Iris pigment epithelial cell (primary cell): ENCODE measurements at regions not wholly inside any gene's neighbourhood (a gene's known extent, or its start where the extent isn't known, plus 50 kb on each side); places are given as distances from the start of the nearest gene placed in this dataset.
A peak's percentile ranks its signal among the peaks of the same experiment; 100 is the strongest.

Source experiments
- DNase-seq: peaks from one replicate; pipeline ENCODE4 v3.0.0-alpha.2; 2011; ENCODE audit warnings: low read depth

DNA sequence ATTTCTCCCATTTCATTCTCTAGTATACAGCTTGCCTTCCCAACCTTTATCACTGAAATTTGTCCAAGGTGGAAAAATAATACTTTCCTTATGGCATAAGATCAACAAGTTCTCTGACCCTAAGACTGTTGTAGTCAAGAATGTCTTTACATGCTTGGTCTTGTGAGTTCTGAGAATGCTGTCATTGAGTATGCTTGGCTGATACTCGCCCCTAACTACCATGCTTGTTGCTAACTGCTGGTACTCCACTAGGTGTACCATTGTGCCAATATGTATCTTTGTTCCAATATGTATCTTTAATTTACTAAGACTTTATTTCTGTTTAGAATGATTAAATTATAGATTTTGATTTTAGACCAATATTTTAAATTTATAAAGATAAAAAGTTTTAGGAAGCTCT is 796.4 kb downstream of the PCDH7 start:
- DNase-seq = no peak

DNA sequence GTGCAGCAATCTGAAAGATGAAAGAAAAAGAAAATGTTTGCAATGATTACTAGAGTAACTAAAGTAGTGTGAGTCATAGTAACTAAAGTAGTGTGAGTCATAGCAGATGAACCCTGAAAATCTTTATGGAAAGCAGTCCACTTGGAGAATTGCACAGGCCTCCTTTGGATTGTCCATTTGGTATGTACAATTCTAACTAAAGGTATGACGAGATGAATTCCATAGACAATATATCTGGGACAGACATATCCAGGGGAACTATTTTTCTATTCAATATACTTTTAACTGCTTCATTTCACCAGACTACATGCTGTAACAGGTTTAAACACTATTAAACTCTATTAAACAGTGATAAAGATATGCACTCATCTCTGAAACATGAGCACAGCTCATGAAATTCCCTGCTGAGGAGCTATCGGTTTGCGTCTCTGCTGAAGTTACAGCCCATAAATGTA is 798.7 kb downstream of the PCDH7 start:
- DNase-seq = peak; percentile 48

DNA sequence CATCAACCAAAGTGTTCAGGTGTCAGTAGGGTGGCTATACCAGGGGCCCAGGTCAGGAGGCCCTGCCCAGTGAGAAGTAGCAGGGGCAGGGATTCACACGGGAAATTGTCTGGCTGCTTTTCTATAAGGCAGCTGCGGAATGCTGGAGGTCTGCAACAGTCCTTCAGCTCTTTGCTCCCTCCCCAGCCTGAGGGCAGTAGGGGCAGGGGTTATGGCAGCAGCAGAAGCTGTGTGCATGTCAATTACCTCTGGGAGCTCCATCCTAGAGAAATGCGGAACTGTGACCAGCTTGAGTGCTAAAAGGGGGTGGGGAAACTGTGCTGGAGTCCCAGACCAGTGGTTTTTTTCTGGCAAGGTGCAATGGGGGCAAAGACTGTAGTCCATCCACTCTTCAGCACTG is 810.4 kb downstream of the PCDH7 start:
- no peak for DNase-seq

DNA sequence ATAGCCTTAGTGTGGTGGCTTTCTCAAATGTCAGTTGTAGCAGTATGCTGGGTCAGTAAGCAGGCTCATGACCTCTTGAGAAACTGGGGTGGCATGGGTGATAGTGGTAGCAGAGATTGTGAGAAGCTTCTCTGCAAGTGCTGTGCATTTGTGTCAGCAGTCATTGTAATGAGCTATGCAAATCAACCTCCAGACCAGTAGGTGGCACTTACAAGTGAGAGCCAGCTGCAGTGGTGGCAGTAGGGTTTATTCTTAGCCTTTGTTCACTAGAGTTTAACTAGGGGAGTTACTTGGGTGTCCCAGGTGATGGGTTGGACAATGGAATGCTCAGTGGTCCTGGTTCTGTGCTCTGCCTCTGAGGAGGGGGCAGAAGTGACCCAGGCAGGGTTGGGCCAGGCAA is 818.7 kb downstream of the PCDH7 start:
- DNase-seq = no peak

DNA sequence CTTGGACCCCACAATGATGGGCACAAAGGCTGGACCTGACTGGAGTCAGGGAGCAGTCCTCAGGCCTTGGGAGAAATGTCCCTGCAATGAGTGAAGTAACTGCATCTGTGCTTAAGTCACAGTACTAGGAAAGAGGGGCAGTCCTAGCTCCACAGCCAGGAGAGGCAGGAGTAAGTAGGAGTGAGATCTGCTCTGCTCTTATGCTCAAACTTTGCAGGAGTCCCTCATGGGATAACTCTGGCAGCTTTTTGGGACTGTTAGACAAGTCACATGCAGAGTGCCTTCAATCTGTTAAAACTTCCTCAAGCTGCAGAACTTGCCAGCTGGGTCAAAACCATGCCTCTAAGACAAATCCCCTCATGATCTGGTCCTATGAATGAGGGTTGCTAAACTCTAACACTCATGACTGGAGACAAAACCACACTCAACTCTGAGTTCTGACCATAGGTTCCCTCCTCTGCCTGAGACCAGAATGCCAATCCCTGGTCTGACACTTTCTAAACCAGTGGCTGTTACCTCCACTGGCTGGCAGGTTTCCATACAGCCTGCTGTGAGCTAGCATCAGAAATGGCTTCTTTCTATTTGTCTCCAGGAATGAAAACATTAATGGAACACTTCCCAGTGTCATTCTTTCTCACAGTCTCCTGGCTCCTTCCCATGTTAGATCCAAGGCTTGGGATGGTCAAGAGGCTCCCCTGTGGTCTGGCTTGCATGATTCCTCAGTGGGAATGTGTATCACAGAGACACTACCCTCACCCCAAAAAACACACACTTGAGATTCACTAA is 819.3 kb downstream of the PCDH7 start:
- no peak for DNase-seq

DNA sequence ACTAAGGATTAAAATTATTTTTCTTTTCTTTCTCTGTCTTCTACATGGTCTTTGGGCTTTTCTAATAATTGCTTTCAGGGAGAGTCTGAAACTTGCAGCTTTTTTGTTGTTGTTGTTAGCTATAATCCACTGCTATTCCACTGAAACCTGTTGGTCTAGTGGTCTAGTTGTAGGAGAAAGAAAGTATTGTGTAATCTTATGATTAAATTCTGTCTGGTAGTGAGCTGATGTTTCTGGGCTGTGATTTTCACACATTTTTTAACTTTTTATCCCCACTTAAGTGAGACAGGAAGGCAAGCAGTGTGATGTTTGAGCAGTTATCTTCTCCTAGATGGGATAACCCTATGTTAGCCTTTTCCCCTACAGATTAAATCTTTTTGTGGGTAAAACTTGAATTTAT is 825.2 kb downstream of the PCDH7 start:
- DNase-seq = no peak

DNA sequence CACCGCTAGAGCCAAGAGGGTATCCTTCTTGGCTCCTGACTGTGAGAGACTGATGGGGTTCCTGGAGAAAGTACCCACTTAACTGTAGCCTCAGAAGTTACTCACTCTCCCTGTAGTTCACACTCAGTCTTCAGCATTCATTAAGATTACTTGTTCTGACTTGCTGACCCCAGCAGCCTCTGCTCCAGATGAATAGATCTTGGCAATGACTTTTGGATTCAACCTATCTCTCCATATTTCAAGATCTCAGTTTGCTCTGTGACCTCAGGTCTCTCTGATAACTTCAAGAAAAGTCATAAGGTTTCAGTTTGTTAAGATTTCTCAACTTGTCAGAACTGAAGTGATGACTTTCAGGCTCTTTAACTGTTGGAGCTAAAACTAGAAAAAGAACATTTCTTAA is 825.6 kb downstream of the PCDH7 start:
- no peak for DNase-seq

DNA sequence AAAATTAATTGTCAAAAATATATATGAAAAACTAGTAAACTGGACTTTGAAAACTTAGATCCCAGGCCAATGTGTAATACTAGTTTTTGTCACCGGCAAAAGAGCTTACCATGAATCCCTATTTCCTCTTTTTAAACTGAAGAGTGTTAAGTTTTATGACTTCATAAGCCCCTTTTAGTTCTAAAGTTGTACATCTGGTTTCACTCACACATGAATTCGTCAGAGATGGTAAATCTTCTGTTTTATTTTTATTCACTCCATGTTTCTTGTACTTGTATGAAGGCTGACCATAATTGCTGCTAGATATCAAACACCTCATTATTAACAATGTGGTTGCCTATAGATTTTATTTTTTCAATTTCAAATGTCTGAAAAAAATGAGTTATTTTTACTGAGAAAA is 827.9 kb downstream of the PCDH7 start:
- DNase-seq = no peak

DNA sequence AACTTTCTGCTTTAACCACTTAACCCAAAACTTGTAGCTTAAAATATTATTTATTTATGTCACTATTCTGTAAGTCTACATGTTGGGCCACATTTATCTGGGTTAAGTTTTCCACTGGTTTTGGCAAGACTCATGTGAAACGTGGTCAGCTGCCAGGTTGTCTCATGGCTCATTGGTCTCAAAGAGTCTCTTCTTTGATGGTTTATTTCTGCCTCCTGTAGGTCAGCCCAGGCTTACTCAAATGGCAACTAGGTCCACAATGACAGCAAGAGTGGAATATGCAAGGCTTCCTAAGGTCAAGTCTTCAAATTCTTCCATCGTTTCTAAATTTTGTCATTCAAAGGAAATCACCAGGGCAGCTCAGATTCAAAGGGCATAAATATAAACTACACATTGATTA is 828.7 kb downstream of the PCDH7 start:
- peak; percentile 3 for DNase-seq

DNA sequence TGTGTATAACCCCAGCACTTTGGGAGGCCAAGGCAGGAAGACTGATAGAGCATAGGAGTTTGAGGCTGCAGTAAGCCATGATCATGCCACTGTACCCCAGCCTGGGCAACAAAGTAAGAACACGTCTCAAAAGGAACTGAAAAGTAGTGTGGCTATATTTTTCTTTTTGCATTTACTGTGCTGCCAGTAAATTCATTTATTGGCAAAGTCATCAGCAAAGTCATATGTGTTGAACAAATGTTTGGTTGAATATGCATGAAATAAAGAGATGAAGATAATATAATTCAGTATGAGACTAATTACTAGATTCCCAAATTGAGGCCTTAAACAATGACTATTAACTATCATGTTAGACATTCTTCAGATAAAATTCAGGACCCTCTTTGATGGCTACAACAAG is 829.1 kb downstream of the PCDH7 start:
- no peak for DNase-seq

DNA sequence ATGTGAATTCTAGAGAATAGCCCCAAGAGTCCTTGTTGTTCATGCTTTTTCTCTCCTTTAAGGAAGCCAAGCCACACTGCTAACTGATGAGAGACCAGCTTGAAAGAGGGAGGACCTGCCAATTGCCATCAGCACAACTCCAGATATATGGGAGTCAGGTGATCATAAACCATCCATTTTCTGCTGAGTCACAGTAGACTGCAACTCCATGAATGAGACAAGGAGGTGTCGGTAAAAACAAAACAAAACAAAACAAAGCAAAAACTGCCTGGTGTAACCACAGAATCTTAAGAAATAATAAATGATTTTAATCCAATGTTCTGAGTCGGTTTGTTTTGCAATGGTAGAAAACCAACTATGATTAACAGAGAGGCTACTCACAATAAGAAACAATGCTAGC is 837.3 kb downstream of the PCDH7 start:
- no peak for DNase-seq

DNA sequence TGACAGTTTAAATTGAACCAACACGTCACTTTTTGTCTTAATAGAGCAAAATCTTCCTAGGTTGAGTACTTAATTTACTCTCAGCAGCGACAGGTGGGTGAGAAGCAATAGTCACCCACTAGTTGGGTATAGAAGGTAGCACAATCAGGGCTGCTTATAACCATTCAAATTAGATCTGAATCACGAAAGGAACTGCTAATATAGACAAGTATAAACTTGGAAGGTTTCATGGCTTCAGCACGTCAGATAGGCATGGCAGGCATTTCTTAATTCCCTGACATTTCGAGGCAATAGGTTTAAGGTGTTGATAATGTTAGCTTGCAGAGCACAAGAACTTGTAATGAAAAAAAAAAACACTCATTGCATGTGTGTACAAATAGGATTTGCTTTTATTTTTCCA is 853.4 kb downstream of the PCDH7 start:
- no peak for DNase-seq

DNA sequence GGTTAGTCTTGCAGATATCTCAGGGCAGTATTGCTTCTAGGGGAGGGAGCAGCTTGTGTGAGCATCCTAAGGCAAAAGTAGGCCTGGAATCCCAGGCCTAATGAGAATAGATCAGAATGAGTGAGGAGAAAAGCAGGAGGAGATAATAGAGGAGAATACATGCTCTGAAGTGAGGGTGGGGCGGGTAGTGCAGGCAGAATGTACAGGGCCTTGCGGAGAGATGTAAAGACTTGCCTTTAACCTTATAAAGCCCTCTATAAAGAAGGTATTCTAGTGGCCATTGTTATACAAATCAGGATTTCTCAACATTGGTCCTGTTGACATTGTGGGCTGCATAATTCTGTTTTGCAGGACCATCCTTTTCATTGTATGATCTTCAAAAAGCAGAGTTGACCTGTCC is 855.3 kb downstream of the PCDH7 start:
- DNase-seq = no peak

DNA sequence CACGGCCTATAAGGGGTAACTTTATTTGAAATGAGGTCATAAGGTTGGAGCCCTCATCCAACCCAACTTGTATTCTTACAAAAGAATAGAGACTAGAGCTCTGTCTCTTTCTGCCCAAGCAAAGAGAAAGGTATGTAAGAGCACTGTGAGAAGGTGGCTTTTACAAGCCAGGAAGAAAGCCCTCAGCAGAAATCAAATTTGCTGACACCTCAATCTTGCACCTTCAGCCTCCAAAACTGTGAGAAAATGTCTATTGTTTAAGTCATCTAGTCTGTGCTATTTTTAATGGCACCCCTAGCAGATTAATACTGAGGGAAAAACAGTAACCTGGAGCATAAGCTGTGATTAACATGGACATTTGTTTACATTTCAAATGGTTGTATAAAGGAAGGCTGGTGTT is 860.7 kb downstream of the PCDH7 start:
- DNase-seq = no peak

DNA sequence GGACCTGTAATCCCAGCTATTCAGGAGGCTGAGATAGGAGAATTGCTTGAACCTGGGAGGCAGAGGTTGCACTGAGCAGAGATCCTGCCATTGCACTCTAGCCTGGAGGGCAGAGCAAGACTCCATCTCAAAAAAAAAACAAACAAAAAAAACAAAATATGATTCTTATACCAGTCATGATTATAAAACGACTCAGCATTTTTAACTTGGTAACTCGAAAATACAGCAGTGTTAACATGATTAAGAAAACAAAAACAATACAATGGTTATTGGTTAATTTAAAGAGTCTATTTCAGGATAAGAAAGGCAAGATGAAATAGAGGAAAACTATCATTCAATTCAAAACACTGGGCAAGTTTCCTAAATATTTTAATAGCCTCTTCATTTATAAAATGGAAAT is 865.3 kb downstream of the PCDH7 start:
- DNase-seq = no peak

DNA sequence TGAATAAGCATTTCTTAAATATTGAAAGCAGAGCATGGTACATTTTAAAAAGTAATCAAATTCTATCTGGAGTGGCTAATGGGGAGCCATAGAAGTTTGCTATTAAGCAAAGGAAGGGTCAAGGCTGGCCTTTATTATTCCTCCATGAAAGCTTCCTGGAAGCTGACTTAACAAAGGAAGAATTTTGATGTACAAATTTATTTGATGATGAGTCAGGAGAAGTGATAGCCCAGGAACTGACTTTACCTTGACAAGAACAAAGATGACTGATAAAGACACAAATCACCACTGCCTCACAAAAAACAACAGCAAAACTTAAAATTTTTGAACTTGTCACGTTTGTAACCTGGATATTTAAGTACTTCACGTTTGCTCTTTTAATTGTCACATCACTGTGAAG is 872.1 kb downstream of the PCDH7 start:
- no peak for DNase-seq

DNA sequence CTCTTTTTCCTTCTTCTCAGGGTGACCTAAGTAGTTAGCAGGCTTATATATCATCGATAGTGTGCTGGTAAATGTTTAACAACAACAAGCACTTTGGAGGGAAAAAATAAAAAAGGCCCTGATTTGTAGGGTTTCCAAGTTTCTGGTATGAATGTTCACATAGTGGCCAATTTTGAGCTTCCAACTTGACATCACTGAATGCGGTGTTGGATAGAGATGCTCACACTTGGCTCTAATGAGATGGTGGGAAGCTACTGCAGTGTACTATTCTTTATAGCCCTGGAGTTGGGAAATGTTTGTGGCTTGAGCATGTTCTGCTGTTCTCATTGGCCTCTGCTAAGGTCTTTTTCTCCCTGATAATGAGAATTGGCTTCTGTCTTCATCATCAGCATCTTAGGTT is 875.3 kb downstream of the PCDH7 start:
- DNase-seq = no peak

DNA sequence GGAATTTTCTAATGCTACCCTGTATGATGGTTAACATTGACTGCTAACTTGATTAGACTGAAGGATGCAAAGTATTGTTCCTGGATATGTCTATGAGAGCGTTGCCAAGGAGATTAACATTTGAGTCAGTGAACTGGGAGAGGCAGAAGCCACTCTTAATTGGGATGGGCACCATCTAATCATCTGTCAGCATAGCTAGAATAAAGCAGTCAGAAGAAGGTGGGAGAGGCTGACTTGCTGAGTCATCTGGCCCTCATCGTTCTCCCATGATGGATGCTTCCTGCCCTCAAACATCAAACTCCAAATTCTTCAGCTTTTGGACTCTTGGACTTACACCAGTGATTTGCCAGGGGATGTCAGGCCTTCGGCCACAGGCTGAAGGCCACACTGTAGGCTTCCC is 878.5 kb downstream of the PCDH7 start:
- no peak for DNase-seq

DNA sequence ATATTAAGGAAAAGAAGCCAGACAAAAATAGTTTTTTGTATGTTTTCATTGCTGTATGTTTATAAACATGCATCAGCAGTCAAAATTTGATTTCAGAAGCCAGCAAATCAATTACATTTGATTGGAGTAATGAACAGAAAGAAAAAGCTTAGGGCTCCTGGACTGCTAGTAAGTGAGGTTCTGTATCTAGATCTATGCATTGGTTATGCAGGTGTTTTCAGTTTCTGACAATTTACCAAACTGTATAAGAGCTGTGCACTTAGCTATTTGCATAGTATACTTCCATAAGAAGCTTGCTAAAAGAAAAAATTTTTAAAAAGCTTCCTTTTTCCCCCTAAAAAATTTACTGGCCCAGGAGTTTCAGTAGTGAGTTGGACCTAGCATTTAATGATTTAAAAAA is 881.6 kb downstream of the PCDH7 start:
- no peak for DNase-seq

DNA sequence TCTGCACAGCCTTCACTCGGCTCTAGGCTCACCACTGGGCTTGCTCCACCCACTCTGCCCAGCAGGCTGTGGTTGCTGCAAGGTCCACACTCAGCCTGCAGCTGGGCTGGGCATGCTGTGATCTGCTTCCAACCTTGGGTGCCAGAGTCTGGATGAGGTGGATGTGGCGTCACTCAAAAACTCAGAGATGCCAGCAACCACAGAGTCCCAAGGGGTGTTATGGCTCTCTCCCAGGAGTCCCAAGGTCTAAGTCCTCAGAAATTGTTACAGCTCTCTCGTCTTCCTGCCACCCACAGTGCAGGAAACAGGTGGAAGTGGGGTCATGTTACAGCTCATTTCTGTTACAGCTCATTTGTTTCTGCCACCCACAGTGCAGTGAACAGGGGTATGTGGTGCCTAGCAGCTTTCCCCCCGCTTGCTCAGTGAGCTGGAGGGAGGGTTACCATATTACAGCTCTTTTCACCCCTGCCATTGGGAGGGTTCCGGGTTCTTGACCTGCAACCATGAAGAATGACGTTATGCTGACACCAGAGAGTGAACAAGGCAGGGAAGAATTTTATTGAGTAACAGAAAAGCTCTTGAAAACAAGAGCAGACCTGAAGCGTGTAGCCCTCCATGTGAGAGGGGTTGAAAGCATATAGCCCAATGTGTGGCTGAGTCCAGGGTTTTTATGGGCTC is 893.9 kb downstream of the PCDH7 start:
- peak; percentile 4 for DNase-seq

DNA sequence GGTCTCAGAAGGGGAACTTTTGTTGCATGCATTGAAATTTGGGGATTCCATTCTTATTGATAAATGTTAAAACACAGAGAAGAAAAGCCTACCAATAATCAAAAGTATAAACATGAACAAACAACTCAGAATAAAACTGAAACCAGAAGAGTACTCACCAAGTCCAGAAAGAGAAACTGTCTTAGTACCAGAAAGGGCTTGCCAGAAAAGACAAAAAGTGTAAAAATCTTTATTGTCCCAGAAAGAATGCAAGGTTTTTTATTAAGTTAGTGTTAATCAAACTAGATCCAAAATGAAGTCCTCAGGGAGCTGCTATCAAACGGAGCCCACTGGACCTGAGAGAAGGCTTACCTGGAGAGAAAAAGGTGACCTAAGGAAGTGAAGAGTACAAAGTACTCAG is 897.5 kb downstream of the PCDH7 start:
- DNase-seq = no peak

DNA sequence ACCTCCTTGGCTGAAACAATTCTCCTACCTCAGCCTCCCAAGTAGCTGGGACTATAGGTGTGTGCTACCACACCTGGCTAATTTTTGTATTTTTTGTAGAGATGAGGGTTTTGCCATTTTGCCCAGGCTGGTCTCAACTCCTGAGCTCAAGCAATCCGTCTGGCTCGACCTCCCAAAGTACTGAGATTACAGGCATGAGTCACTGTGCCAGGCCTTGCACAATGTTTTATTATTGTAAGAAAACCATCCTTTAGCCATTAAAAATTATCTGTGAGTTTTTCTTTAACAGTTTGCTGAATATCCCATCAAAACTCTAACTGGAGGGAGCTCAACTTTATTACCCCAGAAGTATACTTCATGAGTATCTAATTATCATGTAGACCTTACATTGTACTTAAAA is 900.3 kb downstream of the PCDH7 start:
- DNase-seq = peak; percentile 28

DNA sequence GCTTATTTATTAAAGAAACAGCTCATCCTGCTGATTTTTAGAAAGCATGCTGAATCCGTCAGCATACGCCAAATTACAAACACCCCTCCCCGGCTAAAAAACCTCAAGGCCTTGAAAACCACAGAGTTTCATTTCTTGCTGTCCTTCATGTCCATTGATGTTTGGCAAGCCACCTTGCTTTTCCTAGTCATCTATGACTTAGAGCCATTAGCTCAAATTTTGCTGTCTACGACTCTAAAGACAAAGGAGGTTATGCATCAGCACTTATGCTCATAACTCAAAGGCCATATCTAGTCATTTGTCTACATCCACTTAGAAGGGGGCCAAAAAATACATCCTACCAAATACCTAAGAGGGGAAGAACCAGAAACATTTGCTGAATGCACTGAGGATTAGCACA is 925.1 kb downstream of the PCDH7 start:
- DNase-seq = no peak

DNA sequence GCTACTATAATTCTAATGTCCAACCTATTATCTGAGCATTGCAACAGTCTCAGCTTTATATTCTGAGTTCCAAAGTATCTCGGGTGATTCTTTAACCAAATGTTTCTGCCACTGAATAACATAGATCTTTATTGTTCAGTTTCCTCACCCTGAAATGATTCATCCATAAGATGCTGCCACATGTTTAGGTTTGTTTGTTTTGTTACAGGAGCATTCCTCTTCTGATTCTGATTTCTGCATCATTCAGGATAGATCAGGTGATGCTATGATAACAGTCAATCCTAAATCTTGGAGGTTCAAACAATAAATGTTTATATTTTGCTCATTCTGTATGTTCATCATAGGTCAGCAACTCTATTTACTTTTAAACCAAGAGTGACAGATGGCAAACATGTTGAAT is 927.6 kb downstream of the PCDH7 start:
- no peak for DNase-seq
